HG03558 (cell line): ENCODE measurements at regions not wholly inside any gene's neighbourhood (a gene's known extent, or its start where the extent isn't known, plus 50 kb on each side); places are given as distances from the start of the nearest gene placed in this dataset.

ENCODE experiments used
- ATAC-seq: cut with Tn5 transposase; IDR thresholded peaks from one replicate; pipeline ENCODE4 v1.9.1; 2021; ENCODE audit warnings: moderate number of reproducible peaks; ENCODE audit not compliant: unreplicated experiment; ENCODE audit errors: extremely low read depth

GRCh38 chr1:82879701-82880305 is 1079.1 kb downstream of the ADGRL2 start:
- no peak for ATAC-seq

GRCh38 chr1:82875170-82875569 is 1074.4 kb downstream of the ADGRL2 start:
- no peak for ATAC-seq

GRCh38 chr1:82874041-82874440 is 1073.3 kb downstream of the ADGRL2 start:
- ATAC-seq = no peak

GRCh38 chr1:82870332-82870731 is 1069.6 kb downstream of the ADGRL2 start:
- no peak for ATAC-seq

GRCh38 chr1:82867781-82868180 is 1067.0 kb downstream of the ADGRL2 start:
- no peak for ATAC-seq

- no peak for ATAC-seq
Measured at GRCh38 chr1:82861749-82862148, 1061.0 kb downstream of the ADGRL2 start.

GRCh38 chr1:82858031-82858430 is 1057.3 kb downstream of the ADGRL2 start:
- ATAC-seq = no peak

- ATAC-seq = no peak
Measured at GRCh38 chr1:82849460-82849859, 1048.7 kb downstream of the ADGRL2 start.

- ATAC-seq = no peak
Measured at GRCh38 chr1:82848043-82848442, 1047.3 kb downstream of the ADGRL2 start.

GRCh38 chr1:82845866-82846265 is 1045.1 kb downstream of the ADGRL2 start:
- no peak for ATAC-seq

GRCh38 chr1:82844911-82845827 is 1044.4 kb downstream of the ADGRL2 start:
- ATAC-seq = no peak

- no peak for ATAC-seq
Measured at GRCh38 chr1:82844447-82844846, 1043.7 kb downstream of the ADGRL2 start.

GRCh38 chr1:82843876-82844275 is 1043.1 kb downstream of the ADGRL2 start:
- no peak for ATAC-seq

GRCh38 chr1:82840192-82840591 is 1039.5 kb downstream of the ADGRL2 start:
- no peak for ATAC-seq

- no peak for ATAC-seq
Measured at GRCh38 chr1:82837766-82838465, 1037.2 kb downstream of the ADGRL2 start.

GRCh38 chr1:82836973-82837680 is 1036.4 kb downstream of the ADGRL2 start:
- no peak for ATAC-seq

- no peak for ATAC-seq
Measured at GRCh38 chr1:82836213-82836972, 1035.7 kb downstream of the ADGRL2 start.

- no peak for ATAC-seq
Measured at GRCh38 chr1:82830690-82831380, 1030.1 kb downstream of the ADGRL2 start.

GRCh38 chr1:82829527-82829926 is 1028.8 kb downstream of the ADGRL2 start:
- ATAC-seq = no peak
